ENCODE measurements at regions not wholly inside any gene's neighbourhood (a gene's known extent, or its start where the extent isn't known, plus 50 kb on each side); places are given as distances from the start of the nearest gene placed in this dataset.

- TF ChIP-seq CTCF (IDR thresholded peaks at IDR 0.05; ENCODE audit: borderline replicate concordance, extremely low read depth, low read length, poor library complexity, severe bottlenecking) (no peak), EZH2 (IDR thresholded peaks at IDR 0.05; ENCODE audit: borderline replicate concordance, low read depth, low read length, severe bottlenecking) (no peak)
These were observed 156.9 kb upstream of the GLI2 start for GRCh38 chr2:120578576-120579352.
